ENCODE measurements at regions not wholly inside any gene's neighbourhood (a gene's known extent, or its start where the extent isn't known, plus 50 kb on each side); places are given as distances from the start of the nearest gene placed in this dataset.

GRCh38 chr6:93842178-93842577 is 422.8 kb upstream of the EPHA7 start:
- TF ChIP-seq CREB1 (IDR thresholded peaks at IDR 0.05) (no peak), CREB1 (CRISPR knock-in tag; IDR thresholded peaks at IDR 0.05) (no peak), ZNF790 (CRISPR knock-in tag; IDR thresholded peaks at IDR 0.05; ENCODE audit: borderline replicate concordance) (no peak), PLSCR1 (CRISPR knock-in tag; IDR thresholded peaks at IDR 0.05; ENCODE audit: borderline replicate concordance) (no peak)

All from HepG2 (cell line).